GM12865 (cell line): ENCODE measurements at regions not wholly inside any gene's neighbourhood (a gene's known extent, or its start where the extent isn't known, plus 50 kb on each side); places are given as distances from the start of the nearest gene placed in this dataset.

ENCODE experiments used
- DNase-seq: peaks from one replicate; pipeline ENCODE4 v3.0.0; 2010; ENCODE audit warnings: low read depth
- H3K4me3 ChIP-seq: 2 replicates; pipeline ENCODE4 v1.5.1; 2011; ENCODE audit warnings: mild to moderate bottlenecking, low read depth, low read length, control low read depth
- CTCF ChIP-seq: IDR thresholded peaks from 2 replicates; pipeline ENCODE4 v1.5.1; 2011; ENCODE audit warnings: low read length, control low read depth, low read depth, inconsistent platforms; ENCODE audit not compliant: insufficient read depth; ENCODE audit errors: missing control alignments

DNA sequence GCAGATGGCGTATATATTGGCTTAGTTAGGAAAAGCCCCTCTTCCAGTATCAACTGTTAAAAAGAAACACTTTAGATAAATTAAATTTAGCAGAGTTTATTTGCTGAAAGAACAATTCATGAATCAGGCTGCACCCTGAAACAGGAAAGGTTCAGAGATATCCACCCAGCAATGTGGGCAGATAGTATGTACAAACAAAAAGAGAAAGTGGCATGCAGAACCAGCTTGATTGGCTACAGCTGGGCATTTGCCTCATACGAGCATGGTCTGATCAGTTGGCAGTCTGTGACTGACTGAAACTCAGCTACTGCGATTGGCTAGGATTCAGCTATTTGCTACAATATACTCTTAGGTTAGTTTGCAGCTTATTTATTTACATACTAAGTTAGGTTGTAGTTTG, 98.2 kb downstream of the ZC3H11B start:
- TF ChIP-seq CTCF, result no peak
- peak; percentile 15 for DNase-seq
- no peak overlapping the region for H3K4me3 ChIP-seq

DNA sequence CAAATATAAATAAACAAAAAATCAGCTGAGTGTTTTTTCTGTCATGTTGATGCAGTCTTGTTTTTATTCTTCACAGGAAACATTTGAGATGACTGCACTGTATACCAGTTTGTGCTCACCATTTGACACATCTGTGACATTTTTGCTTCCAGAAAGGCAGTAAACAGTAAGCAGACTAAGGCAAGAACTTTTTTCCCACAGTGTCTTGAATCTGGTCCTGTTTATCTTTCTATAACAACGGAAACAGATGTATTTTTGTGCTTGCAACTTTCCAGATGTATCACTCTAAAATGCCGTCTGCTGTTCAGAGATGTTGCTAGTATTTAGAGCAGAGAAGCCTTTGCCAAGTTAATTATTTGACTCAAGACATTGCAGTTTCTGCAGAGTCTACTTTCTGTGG, 105.5 kb downstream of the ZC3H11B start:
- TF ChIP-seq CTCF, result no peak
- peak; percentile 44 for DNase-seq
- H3K4me3 ChIP-seq, result no peak overlapping the region

GRCh38 chr1:219506936-219507335, 106.0 kb downstream of the ZC3H11B start:
- no peak overlapping the region for H3K4me3 ChIP-seq
- DNase-seq, result no peak
- no peak for TF ChIP-seq CTCF

DNA sequence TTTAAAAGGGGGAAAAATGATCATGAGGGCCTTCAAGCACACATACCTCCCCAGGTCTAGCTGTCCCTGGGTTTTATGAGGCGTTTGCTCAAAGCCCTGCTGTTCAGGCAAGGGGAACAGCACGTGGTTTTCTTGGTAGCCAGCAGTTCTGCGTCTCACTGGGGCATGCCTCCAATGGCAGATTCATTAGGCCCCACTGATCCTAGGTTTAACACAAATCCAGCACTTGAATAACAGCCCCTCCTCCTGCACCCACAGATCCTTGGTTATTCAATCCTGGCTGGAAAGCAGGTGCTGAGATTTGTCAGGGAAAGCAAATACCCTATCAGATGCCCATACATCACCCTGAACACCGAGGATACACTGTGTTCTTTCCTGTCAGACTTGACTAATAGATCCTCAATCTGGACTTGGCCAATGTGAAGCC, 106.4 kb downstream of the ZC3H11B start:
- no peak for TF ChIP-seq CTCF
- DNase-seq, result no peak
- H3K4me3 ChIP-seq, result no peak overlapping the region

DNA sequence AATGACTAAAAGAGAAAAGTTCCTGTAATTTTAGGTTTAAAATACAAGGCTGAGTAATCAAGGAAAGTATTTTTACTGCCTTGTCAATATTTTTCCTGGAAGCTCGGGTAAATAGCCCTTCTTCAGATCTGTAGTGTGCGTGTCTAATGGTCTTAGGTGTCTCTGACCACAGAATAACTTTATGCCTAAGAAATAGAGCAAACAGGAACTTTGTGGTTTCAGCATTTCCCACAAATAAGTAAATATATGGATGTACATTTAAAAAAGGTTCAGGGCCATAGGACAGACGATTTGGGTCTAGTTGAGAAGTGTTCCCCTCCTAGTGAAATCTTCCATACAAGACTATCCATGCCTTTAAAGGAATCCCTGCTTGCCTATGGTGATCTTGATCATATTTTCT, 107.0 kb downstream of the ZC3H11B start:
- no peak for TF ChIP-seq CTCF
- no peak overlapping the region for H3K4me3 ChIP-seq
- DNase-seq, result no peak

- DNase-seq, result no peak
- H3K4me3 ChIP-seq, result no peak overlapping the region
- no peak for TF ChIP-seq CTCF
These were observed 109.3 kb downstream of the ZC3H11B start for GRCh38 chr1:219503604-219504003.

GRCh38 chr1:219500327-219500897, 112.5 kb downstream of the ZC3H11B start:
- no peak overlapping the region for H3K4me3 ChIP-seq
- TF ChIP-seq CTCF, result no peak

More at GRCh38 chr1:219500327-219500897, 112.5 kb downstream of the ZC3H11B start:
- DNase-seq, result no peak
